HepG2 (cell line): ENCODE measurements at regions not wholly inside any gene's neighbourhood (a gene's known extent, or its start where the extent isn't known, plus 50 kb on each side); places are given as distances from the start of the nearest gene placed in this dataset.

Source experiments
- ATRX ChIP-seq: sonication (generic); formaldehyde crosslinking; IDR thresholded peaks from 2 replicates; pipeline ENCODE4 v1.4.0; 2020; ENCODE audit warnings: missing genetic modification reagents, borderline replicate concordance
- GATAD1 ChIP-seq: IDR thresholded peaks from 2 replicates; pipeline ENCODE4 v1.6.1; 2016; ENCODE audit warnings: missing genetic modification reagents, missing compliant biosample characterization
- GFI1 ChIP-seq: sonication (generic); formaldehyde crosslinking; IDR thresholded peaks from 2 replicates; pipeline ENCODE4 v1.5.0; 2020; ENCODE audit warnings: missing genetic modification reagents, mild to moderate bottlenecking, borderline replicate concordance
- KLF12 ChIP-seq: sonication (generic); formaldehyde crosslinking; IDR thresholded peaks from 2 replicates; pipeline ENCODE4 v1.4.0; 2020; ENCODE audit warnings: missing genetic modification reagents, borderline replicate concordance
- KLF15 ChIP-seq: sonication (generic); formaldehyde crosslinking; IDR thresholded peaks from 2 replicates; pipeline ENCODE4 v1.8.1; 2023; ENCODE audit warnings: borderline replicate concordance, mild to moderate bottlenecking, inconsistent platforms, missing genetic modification reagents, mixed read lengths
- MLLT10 ChIP-seq: sonication (generic); formaldehyde crosslinking; IDR thresholded peaks from 2 replicates; pipeline ENCODE4 v1.4.0; 2020; ENCODE audit warnings: missing genetic modification reagents
- MXD4 ChIP-seq: IDR thresholded peaks from 2 replicates; pipeline ENCODE4 v1.6.1; 2016; ENCODE audit warnings: mild to moderate bottlenecking, missing biosample characterization, missing genetic modification reagents
- RAD21 ChIP-seq: fragments of 450-650 bp; formaldehyde crosslinking; IDR thresholded peaks from 2 replicates; pipeline ENCODE4 v1.5.0; 2020; ENCODE audit warnings: mild to moderate bottlenecking
- SRSF4 ChIP-seq: fragments of 200-400 bp; formaldehyde crosslinking; IDR thresholded peaks from one replicate; pipeline ENCODE4 v1.6.1; 2018; ENCODE audit warnings: mild to moderate bottlenecking, low read depth, low read length, moderate library complexity; ENCODE audit not compliant: poor library complexity, severe bottlenecking
- ZBTB8A ChIP-seq: sonication (generic); formaldehyde crosslinking; IDR thresholded peaks from 2 replicates; pipeline ENCODE4 v1.4.0; 2020; ENCODE audit warnings: mild to moderate bottlenecking, low read depth, missing genetic modification reagents, borderline replicate concordance
- TF ChIP-seq, protein P1 (sequence below): sonication (generic); formaldehyde crosslinking; IDR thresholded peaks from 2 replicates; pipeline ENCODE4 v1.8.0; 2022; ENCODE audit warnings: low read depth, missing genetic modification reagents
- TF ChIP-seq, protein P2 (sequence below): sonication (generic); formaldehyde crosslinking; IDR thresholded peaks from 2 replicates; pipeline ENCODE4 v1.8.0; 2022; ENCODE audit warnings: mild to moderate bottlenecking, missing genetic modification reagents, borderline replicate concordance
- TF ChIP-seq, protein P3 (sequence below): IDR thresholded peaks from 2 replicates; pipeline ENCODE4 v1.6.1; 2016; ENCODE audit warnings: mild to moderate bottlenecking, missing biosample characterization, missing genetic modification reagents
- TF ChIP-seq, protein P4 (sequence below): sonication (generic); formaldehyde crosslinking; IDR thresholded peaks from 2 replicates; pipeline ENCODE4 v1.4.0; 2020; ENCODE audit warnings: mild to moderate bottlenecking, low read depth, missing genetic modification reagents
- TF ChIP-seq, protein P5 (sequence below): sonication (generic); formaldehyde crosslinking; IDR thresholded peaks from 2 replicates; pipeline ENCODE4 v1.8.0; 2022; ENCODE audit warnings: missing genetic modification reagents, mild to moderate bottlenecking, borderline replicate concordance

DNA sequence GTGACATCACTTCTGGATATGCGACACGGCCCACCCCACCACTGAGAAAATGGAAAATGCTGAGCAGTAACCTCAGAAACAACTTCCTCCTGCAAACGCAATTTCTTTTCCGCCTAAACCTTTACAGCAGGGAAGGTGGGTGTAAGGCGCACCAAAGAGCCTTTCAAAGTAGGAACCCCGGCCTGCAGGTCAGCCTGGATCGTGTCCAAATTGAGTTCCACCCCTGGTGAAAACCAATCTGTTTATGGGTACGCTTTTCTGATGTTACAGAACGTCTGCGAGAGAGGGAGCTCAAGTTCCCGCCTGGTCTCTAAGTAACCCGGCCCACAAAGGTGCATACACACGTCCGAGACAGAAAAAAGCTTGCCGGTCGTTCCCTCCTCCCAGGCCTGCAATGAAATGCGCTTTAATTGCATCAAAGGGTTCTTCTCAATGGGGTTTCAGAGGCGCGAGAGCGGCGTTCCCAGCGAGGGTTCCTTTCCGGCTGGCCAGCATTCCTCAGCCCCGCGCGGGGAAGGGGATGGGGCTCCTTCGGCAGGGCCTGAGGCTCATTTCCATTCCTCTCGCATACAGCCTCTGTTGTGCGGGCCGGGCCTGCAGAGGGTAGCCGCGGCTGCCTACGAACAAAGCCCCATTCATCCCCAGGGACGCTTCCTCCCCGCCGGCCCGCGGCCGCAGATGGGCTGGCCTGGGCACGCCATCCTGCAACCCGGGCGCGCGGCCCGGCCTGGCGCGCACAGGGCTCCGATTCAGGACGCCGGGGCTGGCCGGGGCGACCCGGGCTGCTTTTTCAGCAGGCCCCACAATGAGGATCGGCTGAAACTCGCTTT is 138.1 kb downstream of the TMCO5A start (continued):
- TF ChIP-seq GFI1 (CRISPR knock-in tag) (peak; percentile 44; the same call in 1 of the 2 replicates), MLLT10 (CRISPR knock-in tag) (no peak), KLF15 (CRISPR knock-in tag) (no peak), ATRX (CRISPR knock-in tag) (no peak), MXD4 (CRISPR knock-in tag) (0 out of 2 replicates have a peak, but pooled peaks have one; percentile 45), ZBTB8A (CRISPR knock-in tag) (no peak), GATAD1 (peak; percentile 24; the same call in 1 of the 2 replicates), RAD21 (no peak), SRSF4 (no peak), KLF12 (CRISPR knock-in tag) (peak; percentile 64; the same call in 1 of the 2 replicates)
- TF ChIP-seq, protein P1, sequence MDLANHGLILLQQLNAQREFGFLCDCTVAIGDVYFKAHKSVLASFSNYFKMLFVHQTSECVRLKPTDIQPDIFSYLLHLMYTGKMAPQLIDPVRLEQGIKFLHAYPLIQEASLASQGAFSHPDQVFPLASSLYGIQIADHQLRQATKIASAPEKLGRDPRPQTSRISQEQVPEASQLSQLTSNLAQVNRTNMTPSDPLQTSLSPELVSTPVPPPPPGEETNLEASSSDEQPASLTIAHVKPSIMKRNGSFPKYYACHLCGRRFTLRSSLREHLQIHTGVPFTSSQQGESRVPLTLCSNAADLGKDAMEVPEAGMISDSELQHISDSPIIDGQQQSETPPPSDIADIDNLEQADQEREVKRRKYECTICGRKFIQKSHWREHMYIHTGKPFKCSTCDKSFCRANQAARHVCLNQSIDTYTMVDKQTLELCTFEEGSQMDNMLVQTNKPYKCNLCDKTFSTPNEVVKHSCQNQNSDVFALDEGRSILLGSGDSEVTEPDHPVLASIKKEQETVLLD = no peak
- TF ChIP-seq, protein P2, sequence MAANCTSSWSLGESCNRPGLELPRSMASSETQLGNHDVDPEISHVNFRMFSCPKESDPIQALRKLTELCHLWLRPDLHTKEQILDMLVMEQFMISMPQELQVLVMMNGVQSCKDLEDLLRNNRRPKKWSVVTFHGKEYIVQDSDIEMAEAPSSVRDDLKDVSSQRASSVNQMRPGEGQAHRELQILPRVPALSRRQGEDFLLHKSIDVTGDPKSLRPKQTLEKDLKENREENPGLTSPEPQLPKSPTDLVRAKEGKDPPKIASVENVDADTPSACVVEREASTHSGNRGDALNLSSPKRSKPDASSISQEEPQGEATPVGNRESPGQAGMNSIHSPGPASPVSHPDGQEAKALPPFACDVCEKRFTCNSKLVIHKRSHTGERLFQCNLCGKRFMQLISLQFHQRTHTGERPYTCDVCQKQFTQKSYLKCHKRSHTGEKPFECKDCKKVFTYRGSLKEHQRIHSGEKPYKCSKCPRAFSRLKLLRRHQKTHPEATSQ (CRISPR knock-in tag) = no peak
- TF ChIP-seq, protein P3, sequence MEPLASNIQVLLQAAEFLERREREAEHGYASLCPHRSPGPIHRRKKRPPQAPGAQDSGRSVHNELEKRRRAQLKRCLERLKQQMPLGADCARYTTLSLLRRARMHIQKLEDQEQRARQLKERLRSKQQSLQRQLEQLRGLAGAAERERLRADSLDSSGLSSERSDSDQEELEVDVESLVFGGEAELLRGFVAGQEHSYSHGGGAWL (CRISPR knock-in tag) = peak; percentile 72; the same call in 1 of the 2 replicates
- TF ChIP-seq, protein P4, sequence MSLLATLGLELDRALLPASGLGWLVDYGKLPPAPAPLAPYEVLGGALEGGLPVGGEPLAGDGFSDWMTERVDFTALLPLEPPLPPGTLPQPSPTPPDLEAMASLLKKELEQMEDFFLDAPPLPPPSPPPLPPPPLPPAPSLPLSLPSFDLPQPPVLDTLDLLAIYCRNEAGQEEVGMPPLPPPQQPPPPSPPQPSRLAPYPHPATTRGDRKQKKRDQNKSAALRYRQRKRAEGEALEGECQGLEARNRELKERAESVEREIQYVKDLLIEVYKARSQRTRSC (CRISPR knock-in tag) = no peak
- TF ChIP-seq, protein P5, sequence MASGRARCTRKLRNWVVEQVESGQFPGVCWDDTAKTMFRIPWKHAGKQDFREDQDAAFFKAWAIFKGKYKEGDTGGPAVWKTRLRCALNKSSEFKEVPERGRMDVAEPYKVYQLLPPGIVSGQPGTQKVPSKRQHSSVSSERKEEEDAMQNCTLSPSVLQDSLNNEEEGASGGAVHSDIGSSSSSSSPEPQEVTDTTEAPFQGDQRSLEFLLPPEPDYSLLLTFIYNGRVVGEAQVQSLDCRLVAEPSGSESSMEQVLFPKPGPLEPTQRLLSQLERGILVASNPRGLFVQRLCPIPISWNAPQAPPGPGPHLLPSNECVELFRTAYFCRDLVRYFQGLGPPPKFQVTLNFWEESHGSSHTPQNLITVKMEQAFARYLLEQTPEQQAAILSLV (CRISPR knock-in tag) = 0 out of 2 replicates have a peak, but pooled peaks have one; percentile 60
